Astrocyte of the spinal cord (primary cell): ENCODE measurements at regions not wholly inside any gene's neighbourhood (a gene's known extent, or its start where the extent isn't known, plus 50 kb on each side); places are given as distances from the start of the nearest gene placed in this dataset.

ENCODE experiments used
- DNase-seq: peaks from one replicate; pipeline ENCODE4 v3.0.0; 2011; ENCODE audit warnings: low read depth, low spot score
- H3K4me3 ChIP-seq: 2 replicates; pipeline ENCODE4 v1.5.1; 2011; ENCODE audit warnings: low read depth, mild to moderate bottlenecking, low read length, moderate library complexity
- CTCF ChIP-seq: IDR thresholded peaks from 2 replicates; pipeline ENCODE4 v1.5.1; 2012; ENCODE audit warnings: low read depth, mild to moderate bottlenecking, low read length, inconsistent platforms
- in situ Hi-C: cut with HindIII; loops from 2 replicates; pipeline ENCODE4 v1.10.0; 2017; ENCODE audit warnings: low sequenced_read_pairs

GRCh38 chr11:29629286-29629685 is 387.5 kb downstream of the KCNA4 start:
- in situ Hi-C loops: no loop called here
- H3K4me3 ChIP-seq: no peak overlapping the region
- no peak for TF ChIP-seq CTCF
- peak; percentile 63 for DNase-seq

DNA sequence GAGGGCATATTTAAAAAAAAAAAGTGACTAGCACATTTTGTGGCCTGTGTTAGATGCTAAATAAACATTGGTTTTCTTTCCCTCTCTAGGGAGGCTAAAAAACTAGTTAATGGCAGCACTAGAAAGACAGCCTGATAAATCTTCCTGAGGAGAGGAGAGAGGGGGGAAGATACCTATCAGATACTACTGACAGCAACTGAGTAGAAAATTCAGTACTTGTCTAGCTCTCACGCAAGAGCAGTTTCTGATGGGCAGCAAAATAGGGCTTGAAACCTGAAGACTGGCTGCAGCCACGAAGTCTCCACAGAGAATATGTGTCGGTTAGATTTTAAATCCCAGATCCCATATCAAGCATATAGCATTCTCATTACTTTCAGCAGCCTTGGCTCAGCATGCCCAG is 388.2 kb downstream of the KCNA4 start:
- TF ChIP-seq CTCF: no peak
- no peak for DNase-seq
- in situ Hi-C loops: no loop called here
- no peak overlapping the region for H3K4me3 ChIP-seq

GRCh38 chr11:29627541-29627940 is 389.3 kb downstream of the KCNA4 start:
- in situ Hi-C loops: no loop called here
- peak; percentile 61 for DNase-seq
- H3K4me3 ChIP-seq: no peak overlapping the region
- TF ChIP-seq CTCF: no peak

DNA sequence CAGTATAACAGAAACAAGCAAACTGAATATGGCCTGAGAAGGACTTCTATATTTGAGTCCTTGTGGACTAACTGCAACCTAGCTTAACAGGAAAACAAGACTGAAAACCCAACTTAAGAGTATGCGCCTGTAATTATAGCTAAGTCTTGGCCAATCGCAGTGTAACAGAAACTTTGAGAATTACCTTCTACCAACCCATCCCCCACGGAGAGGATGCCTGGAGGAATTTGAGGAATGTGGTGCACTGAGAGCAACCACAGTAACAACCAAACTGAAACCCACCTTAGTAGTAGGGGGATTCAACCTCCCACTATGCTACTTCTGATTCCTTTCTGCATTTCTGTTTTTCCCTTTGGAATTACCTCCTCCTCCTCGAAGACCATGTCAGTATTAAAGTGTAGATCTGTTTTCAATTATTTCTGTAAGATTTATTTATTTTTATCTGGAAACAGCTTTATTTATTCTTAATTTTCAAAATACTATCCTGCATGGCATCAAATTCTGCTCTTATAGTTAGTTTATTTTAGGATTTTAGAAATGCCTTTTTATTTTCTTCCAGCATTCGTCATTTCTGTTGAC is 393.6 kb downstream of the KCNA4 start:
- no peak for TF ChIP-seq CTCF
- H3K4me3 ChIP-seq: no peak overlapping the region
- in situ Hi-C loops: no loop called here
- no peak for DNase-seq

GRCh38 chr11:29616611-29617010 is 400.2 kb downstream of the KCNA4 start:
- DNase-seq: peak; percentile 76
- in situ Hi-C loops: no loop called here
- no peak overlapping the region for H3K4me3 ChIP-seq
- TF ChIP-seq CTCF: no peak

DNA sequence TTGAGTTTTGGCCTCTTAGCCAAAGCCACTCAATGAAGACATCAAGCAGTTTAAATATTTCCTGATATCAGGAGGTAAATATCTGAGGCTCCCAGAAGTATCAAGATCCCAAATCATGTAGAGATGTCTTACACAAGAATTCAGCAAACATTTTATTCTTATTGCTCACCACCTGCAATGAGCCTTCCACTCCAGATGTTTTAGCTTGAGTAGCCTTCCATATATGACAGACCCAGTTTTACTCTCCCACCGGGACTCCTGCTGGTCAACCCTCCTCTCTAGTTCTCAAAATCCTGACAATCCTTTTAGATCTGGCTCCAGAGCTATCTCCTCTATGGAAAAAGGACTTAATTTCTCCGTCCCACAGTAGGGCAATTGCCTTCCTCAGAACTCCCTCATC is 404.4 kb downstream of the KCNA4 start:
- H3K4me3 ChIP-seq: no peak overlapping the region
- TF ChIP-seq CTCF: no peak
- no peak for DNase-seq
- in situ Hi-C loops: no loop called here
